Erythroblast (primary cell): ENCODE measurements at regions not wholly inside any gene's neighbourhood (a gene's known extent, or its start where the extent isn't known, plus 50 kb on each side); places are given as distances from the start of the nearest gene placed in this dataset.
"Not testable (repeated sequence)": the region's sequence is repeated elsewhere in the genome, so short reads cannot be mapped to it uniquely, and the experiment has no call there.

ENCODE experiments used
- DNase-seq, 2 experiments: peaks; one replicate each; lab custom pipeline; 2025; lab: John Stamatoyannopoulos, UW
- GATA1 ChIP-seq: IDR thresholded peaks from 2 replicates; pipeline ENCODE4 v1.6.1; 2011; ENCODE audit warnings: low read depth, mild to moderate bottlenecking, control low read depth, low read length, moderate library complexity
- POLR2A ChIP-seq: IDR thresholded peaks from 2 replicates; pipeline ENCODE4 v1.6.1; 2011; ENCODE audit warnings: mild to moderate bottlenecking, low read length

- DNase-seq, result no peak
- TF ChIP-seq GATA1, result no peak
- TF ChIP-seq POLR2A, result no peak
Measured at GRCh38 chr5:74500110-74500917, 140.2 kb downstream of the ENC1 start.

- no peak for DNase-seq
- no peak for TF ChIP-seq POLR2A
- no peak for TF ChIP-seq GATA1
Measured at GRCh38 chr5:74499256-74500050, 141.1 kb downstream of the ENC1 start.

GRCh38 chr5:74497706-74498105 lies 142.8 kb downstream of the ENC1 start:
- TF ChIP-seq POLR2A (no peak), GATA1 (no peak)
- DNase-seq, result no peak

GRCh38 chr5:74493411-74493810 lies 147.1 kb downstream of the ENC1 start:
- TF ChIP-seq GATA1, result no peak
- no peak for TF ChIP-seq POLR2A
- DNase-seq, result no peak

GRCh38 chr5:74492230-74492629 lies 148.3 kb downstream of the ENC1 start:
- no peak for TF ChIP-seq GATA1
- no peak for TF ChIP-seq POLR2A
- DNase-seq, result no peak

- TF ChIP-seq POLR2A, result no peak
- no peak for TF ChIP-seq GATA1
- DNase-seq, result no peak
Measured at GRCh38 chr5:74491586-74491985, 148.9 kb downstream of the ENC1 start.

GRCh38 chr5:74490814-74491213 lies 149.7 kb downstream of the ENC1 start:
- no peak for TF ChIP-seq GATA1
- TF ChIP-seq POLR2A, result no peak

GRCh38 chr5:74482990-74483389 lies 157.5 kb downstream of the ENC1 start:
- TF ChIP-seq GATA1, result no peak
- no peak for TF ChIP-seq POLR2A
- DNase-seq, result no peak

More at GRCh38 chr5:74490814-74491213, 149.7 kb downstream of the ENC1 start:
- no peak for DNase-seq

- no peak for DNase-seq
- TF ChIP-seq POLR2A, result no peak
- TF ChIP-seq GATA1, result no peak
Measured at GRCh38 chr5:74482523-74482922, 158.0 kb downstream of the ENC1 start.

GRCh38 chr5:74481357-74481756 lies 159.2 kb downstream of the ENC1 start:
- not testable (repeated sequence) for DNase-seq

GRCh38 chr5:74480201-74480600 lies 160.3 kb downstream of the ENC1 start:
- no peak for TF ChIP-seq GATA1
- no peak for TF ChIP-seq POLR2A
- no peak for DNase-seq

GRCh38 chr5:74478328-74478727 lies 162.2 kb downstream of the ENC1 start:
- no peak for DNase-seq

GRCh38 chr5:74477761-74478160 lies 162.8 kb downstream of the ENC1 start:
- TF ChIP-seq GATA1 (no peak), POLR2A (no peak)
- DNase-seq, result no peak

More at GRCh38 chr5:74478328-74478727, 162.2 kb downstream of the ENC1 start:
- TF ChIP-seq POLR2A (no peak), GATA1 (no peak)

GRCh38 chr5:74476819-74477453 lies 163.6 kb downstream of the ENC1 start:
- TF ChIP-seq GATA1 (no peak), POLR2A (no peak)
- no peak for DNase-seq
